Tibial artery (tissue), 4 donors: ENCODE measurements at regions not wholly inside any gene's neighbourhood (a gene's known extent, or its start where the extent isn't known, plus 50 kb on each side); places are given as distances from the start of the nearest gene placed in this dataset.

Source experiments
- DNase-seq, 2 donors: peaks; one replicate each; pipeline ENCODE4 v3.0.0-alpha.2; 2019
- H3K27ac ChIP-seq, 2 donors: fragments of 200-600 bp; sonication (generic) in 1 of 2; 1 replicate in 1 of 2; 2 replicates in 1 of 2; pipeline ENCODE4 v1.5.1; 2018 to 2019; ENCODE audit warnings: mild to moderate bottlenecking in 1 of 2
- H3K27me3 ChIP-seq, 2 donors: fragments of 200-600 bp; sonication (generic) in 1 of 2; one replicate each; pipeline versions ENCODE4 v1.5.1 to v1.6.0; 2016 to 2019
- H3K36me3 ChIP-seq, 3 donors: fragments of 200-600 bp; sonication (generic) in 2 of 3; one replicate each; pipeline ENCODE4 v1.5.1; 2016 to 2019; ENCODE audit warnings: mild to moderate bottlenecking in 2 of 3
- H3K4me1 ChIP-seq, 4 donors: fragments of 200-600 bp; sonication (generic) in 2 of 4; 1 replicate in 3 of 4; 2 replicates in 1 of 4; pipeline ENCODE4 v1.5.1; 2016 to 2019
- H3K4me3 ChIP-seq, 2 donors: fragments of 200-600 bp; sonication (generic) in 1 of 2; 1 replicate in 1 of 2; 2 replicates in 1 of 2; pipeline ENCODE4 v1.5.1; 2018 to 2019; ENCODE audit warnings: mild to moderate bottlenecking in 2 of 2
- H3K9me3 ChIP-seq, 3 donors: fragments of 200-600 bp; sonication (generic) in 1 of 3; one replicate each; pipeline ENCODE4 v1.5.1; 2016 to 2019
- CTCF ChIP-seq, 2 experiments: fragments of 200-600 bp in 1 of 2; fragments of 450-650 bp in 1 of 2; IDR thresholded peaks; one replicate each; pipeline ENCODE4 v1.5.1; 2017 to 2019; ENCODE audit warnings: antibody characterized with exemption in 2 of 2, mild to moderate bottlenecking in 1 of 2, moderate library complexity in 1 of 2
- intact Hi-C: fragments of 100-400 bp; cut with DNase I; formaldehyde crosslinking; loops from one replicate; pipeline ENCODE4 v1.15.0; 2023; ENCODE audit warnings: low total_unique reads

GRCh38 chr10:3478153-3478552, 305.6 kb upstream of the PITRM1 start:
- Histone ChIP-seq H3K27me3 (no peaks in the 10 kb centered on the region), H3K27ac (no peak overlapping the region), H3K4me3 (no peak overlapping the region), H3K4me1 (peaks cover 0 to 12% (median 6%) of the 10 kb centered on the region in 4 donors), H3K9me3 (no peaks in the 10 kb centered on the region), H3K36me3 (no peaks in the 10 kb centered on the region)
- intact Hi-C loops = loop anchor here (10.0 kb wide), 1 partner anchor 567 kb away; no protein-coding TSS in a partner anchor
- TF ChIP-seq CTCF (IDR thresholded peaks at IDR 0.05) = no peak
- no peak for DNase-seq

DNA sequence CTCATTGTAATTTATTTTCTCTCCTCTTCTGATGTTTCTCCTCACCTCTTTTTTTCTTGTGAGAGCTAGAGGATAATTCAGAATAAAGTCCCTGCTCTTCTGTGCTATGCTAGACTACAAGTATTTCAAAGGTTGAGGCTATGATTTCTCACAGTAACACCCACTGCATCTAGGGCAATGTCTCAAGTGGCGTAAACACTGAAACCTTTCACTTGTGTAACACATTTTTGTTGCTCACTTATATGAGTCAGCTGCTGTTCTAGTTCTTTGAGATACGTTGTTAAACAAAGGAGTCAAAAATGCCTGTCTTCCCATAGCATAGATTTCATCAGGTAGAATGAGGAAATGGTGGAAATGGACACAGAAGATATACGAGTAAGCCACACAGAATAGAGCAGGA, 305.1 kb upstream of the PITRM1 start:
- TF ChIP-seq CTCF (IDR thresholded peaks at IDR 0.05) = no peak
- Histone ChIP-seq H3K9me3 (no peaks in the 10 kb centered on the region), H3K4me1 (peaks cover 0 to 15% (median 6%) of the 10 kb centered on the region in 4 donors), H3K36me3 (no peaks in the 10 kb centered on the region), H3K27me3 (no peaks in the 10 kb centered on the region), H3K4me3 (no peak overlapping the region), H3K27ac (no peak overlapping the region)
- intact Hi-C loops = loop anchor here (10.0 kb wide), 1 partner anchor 567 kb away; no protein-coding TSS in a partner anchor
- DNase-seq = no peak

GRCh38 chr10:3476640-3477448, 304.3 kb upstream of the PITRM1 start:
- Histone ChIP-seq H3K27me3 (no peaks in the 10 kb centered on the region), H3K36me3 (no peaks in the 10 kb centered on the region), H3K9me3 (no peaks in the 10 kb centered on the region), H3K4me1 (peaks cover 7 to 18% (median 11%) of the 10 kb centered on the region in 4 donors), H3K27ac (no peak overlapping the region), H3K4me3 (no peak overlapping the region)
- no peak for TF ChIP-seq CTCF (IDR thresholded peaks at IDR 0.05)
- intact Hi-C loops = loop anchor here (10.0 kb wide), 1 partner anchor 568 kb away; no protein-coding TSS in a partner anchor
- DNase-seq = no peak

DNA sequence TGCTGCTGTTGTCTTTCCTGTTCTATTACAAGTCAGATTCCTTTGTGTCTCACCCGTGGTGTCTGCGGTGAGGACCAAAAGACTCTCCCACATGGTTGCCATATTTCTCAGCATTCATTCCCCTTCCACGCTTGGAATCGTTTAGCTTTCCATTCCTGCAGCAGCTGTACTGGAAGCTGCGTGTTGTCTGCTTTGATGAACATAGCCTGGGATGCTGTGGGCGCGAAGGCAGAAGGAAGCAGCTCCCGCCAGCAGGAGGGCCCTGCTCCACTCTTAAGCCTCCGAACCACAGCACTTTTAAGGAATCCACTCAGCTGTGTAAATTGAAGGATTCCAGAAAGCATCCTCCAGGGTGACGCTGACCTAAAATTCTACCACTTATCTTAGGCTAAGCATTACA, 303.6 kb upstream of the PITRM1 start:
- no peaks in the 10 kb centered on the region for H3K27me3 ChIP-seq
- no peaks in the 10 kb centered on the region for H3K9me3 ChIP-seq
- no peak overlapping the region for H3K27ac ChIP-seq
- DNase-seq = no peak
- H3K36me3 ChIP-seq = no peaks in the 10 kb centered on the region
- H3K4me3 ChIP-seq = no peak overlapping the region
- no peak for TF ChIP-seq CTCF (IDR thresholded peaks at IDR 0.05)
- intact Hi-C loops = loop anchor here (10.0 kb wide), 1 partner anchor 569 kb away; no protein-coding TSS in a partner anchor
- peaks cover 6 to 20% (median 12%) of the 10 kb centered on the region in 4 donors for H3K4me1 ChIP-seq

DNA sequence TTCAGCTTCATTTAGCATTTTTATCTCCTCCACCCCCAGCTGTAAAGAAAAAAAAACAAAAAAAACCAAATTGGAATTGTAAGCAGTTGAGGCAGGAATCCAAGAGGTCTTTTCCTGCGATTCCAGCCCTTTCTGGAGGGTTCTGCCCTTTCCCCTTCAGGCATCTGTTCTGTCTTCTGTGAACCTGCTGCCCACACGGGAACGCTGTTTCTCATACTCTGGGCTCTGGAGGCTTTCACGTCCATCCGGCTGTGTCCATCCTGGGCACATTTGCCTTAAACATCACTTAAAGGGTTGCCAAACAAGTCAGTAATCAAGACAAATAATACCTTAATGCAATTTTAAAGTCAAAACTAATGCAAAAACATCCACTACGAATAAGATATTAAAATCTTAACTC, 302.8 kb upstream of the PITRM1 start:
- no peak for DNase-seq
- no peaks in the 10 kb centered on the region for H3K36me3 ChIP-seq
- H3K4me3 ChIP-seq = no peak overlapping the region
- H3K9me3 ChIP-seq = no peaks in the 10 kb centered on the region
- H3K27me3 ChIP-seq = no peaks in the 10 kb centered on the region
- H3K4me1 ChIP-seq = peaks cover 6 to 25% (median 12%) of the 10 kb centered on the region in 4 donors
- intact Hi-C loops = loop anchor here (10.0 kb wide), 1 partner anchor 569 kb away; no protein-coding TSS in a partner anchor
- no peak overlapping the region for H3K27ac ChIP-seq
- no peak for TF ChIP-seq CTCF (IDR thresholded peaks at IDR 0.05)
